GM10266 (cell line): ENCODE measurements at regions not wholly inside any gene's neighbourhood (a gene's known extent, or its start where the extent isn't known, plus 50 kb on each side); places are given as distances from the start of the nearest gene placed in this dataset.

Experiments used
- DNase-seq: peaks from one replicate; pipeline ENCODE4 v3.0.0; 2012; ENCODE audit errors: extremely low spot score
- CTCF ChIP-seq: IDR thresholded peaks from 2 replicates; pipeline ENCODE4 v1.5.1; 2012; ENCODE audit warnings: mild to moderate bottlenecking, low read depth; ENCODE audit not compliant: control insufficient read depth, insufficient read depth; ENCODE audit errors: missing control alignments

- no peak for DNase-seq
- TF ChIP-seq CTCF: no peak
Observed at GRCh38 chr12:46910830-46911229, 85.0 kb upstream of the SLC38A4 start.

- TF ChIP-seq CTCF: no peak
- DNase-seq: no peak
Observed at GRCh38 chr12:46914336-46914735, 88.5 kb upstream of the SLC38A4 start.

- no peak for DNase-seq
- TF ChIP-seq CTCF: no peak
Observed at GRCh38 chr12:46915082-46915481, 89.3 kb upstream of the SLC38A4 start.

- DNase-seq: no peak
- no peak for TF ChIP-seq CTCF
Observed at GRCh38 chr12:46915836-46916235, 90.0 kb upstream of the SLC38A4 start.

GRCh38 chr12:46916796-46917419 is 91.1 kb upstream of the SLC38A4 start:
- no peak for TF ChIP-seq CTCF

GRCh38 chr12:46917821-46918220 is 92.0 kb upstream of the SLC38A4 start:
- TF ChIP-seq CTCF: no peak
- no peak for DNase-seq

More at GRCh38 chr12:46916796-46917419, 91.1 kb upstream of the SLC38A4 start:
- DNase-seq: no peak

- no peak for TF ChIP-seq CTCF
- no peak for DNase-seq
Observed at GRCh38 chr12:46918631-46919030, 92.8 kb upstream of the SLC38A4 start.
